ENCODE measurements at regions not wholly inside any gene's neighbourhood (a gene's known extent, or its start where the extent isn't known, plus 50 kb on each side); places are given as distances from the start of the nearest gene placed in this dataset.

DNA sequence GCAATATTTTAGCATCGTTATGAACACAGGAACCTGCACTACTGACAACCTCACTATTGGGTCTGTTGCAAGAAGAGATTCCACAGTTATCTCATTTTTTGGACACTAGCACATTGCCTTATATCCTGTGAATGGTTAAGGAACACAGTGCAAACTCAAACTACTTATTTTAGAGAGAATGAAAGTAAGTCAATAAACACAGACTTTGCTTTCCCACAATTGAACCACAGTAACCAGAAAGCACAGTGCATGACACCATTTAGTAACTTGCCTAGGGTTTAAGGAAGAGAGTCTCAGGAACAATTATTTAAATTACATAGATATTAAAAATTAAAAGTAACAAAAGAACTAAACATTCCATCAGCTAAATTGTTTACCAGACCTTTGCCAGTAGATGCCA lies 468.8 kb downstream of the ZWINT start:
- H3K9me2 ChIP-seq (replicated peaks; ENCODE audit: insufficient read depth, low read length), result no peaks in the 10 kb centered on the region
- TF ChIP-seq, protein P1, sequence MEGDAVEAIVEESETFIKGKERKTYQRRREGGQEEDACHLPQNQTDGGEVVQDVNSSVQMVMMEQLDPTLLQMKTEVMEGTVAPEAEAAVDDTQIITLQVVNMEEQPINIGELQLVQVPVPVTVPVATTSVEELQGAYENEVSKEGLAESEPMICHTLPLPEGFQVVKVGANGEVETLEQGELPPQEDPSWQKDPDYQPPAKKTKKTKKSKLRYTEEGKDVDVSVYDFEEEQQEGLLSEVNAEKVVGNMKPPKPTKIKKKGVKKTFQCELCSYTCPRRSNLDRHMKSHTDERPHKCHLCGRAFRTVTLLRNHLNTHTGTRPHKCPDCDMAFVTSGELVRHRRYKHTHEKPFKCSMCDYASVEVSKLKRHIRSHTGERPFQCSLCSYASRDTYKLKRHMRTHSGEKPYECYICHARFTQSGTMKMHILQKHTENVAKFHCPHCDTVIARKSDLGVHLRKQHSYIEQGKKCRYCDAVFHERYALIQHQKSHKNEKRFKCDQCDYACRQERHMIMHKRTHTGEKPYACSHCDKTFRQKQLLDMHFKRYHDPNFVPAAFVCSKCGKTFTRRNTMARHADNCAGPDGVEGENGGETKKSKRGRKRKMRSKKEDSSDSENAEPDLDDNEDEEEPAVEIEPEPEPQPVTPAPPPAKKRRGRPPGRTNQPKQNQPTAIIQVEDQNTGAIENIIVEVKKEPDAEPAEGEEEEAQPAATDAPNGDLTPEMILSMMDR (IDR thresholded peaks at IDR 0.05; ENCODE audit: low read length), result no peak
- TF ChIP-seq EZH2 (optimal IDR thresholded peaks at IDR 0.05; ENCODE audit: low read depth, low read length) (no peak), EZH2phosphoT487 (IDR thresholded peaks at IDR 0.05; ENCODE audit: low read length) (no peak)

DNA sequence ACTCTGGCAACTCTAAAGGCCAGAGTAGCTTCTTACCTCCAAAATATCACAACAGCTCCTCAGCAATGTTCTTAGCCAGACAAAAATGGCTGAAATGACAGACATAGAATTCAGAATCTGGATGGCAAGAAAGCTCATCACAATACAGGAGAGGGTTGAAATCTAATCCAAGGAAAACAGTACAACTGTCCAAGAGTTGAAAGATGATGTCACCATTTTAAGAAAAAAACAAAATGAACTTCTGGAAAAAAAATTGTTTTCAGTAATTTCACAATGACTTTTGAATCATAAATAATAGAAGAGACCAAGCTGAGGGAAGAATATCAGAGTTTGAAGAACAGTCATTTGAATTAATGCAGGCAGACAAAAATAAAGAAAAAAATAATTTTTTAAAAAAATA lies 479.5 kb downstream of the ZWINT start:
- no peaks in the 10 kb centered on the region for H3K79me2 ChIP-seq (ENCODE audit: low read length)

More for the DNA sequence above, 468.8 kb downstream of the ZWINT start:
- no peak overlapping the region for H3K27ac ChIP-seq (ENCODE audit: low read length)
- H3K27me3 ChIP-seq (replicated peaks; ENCODE audit: insufficient read depth, low read length), result no peaks in the 10 kb centered on the region
- no peak overlapping the region for H3K4me2 ChIP-seq (ENCODE audit: low read depth, low read length)
- H3K9ac ChIP-seq (ENCODE audit: low read length), result no peak overlapping the region
- no peak overlapping the region for H2AFZ ChIP-seq (ENCODE audit: low read length)
- H3K79me2 ChIP-seq (ENCODE audit: low read length), result no peaks in the 10 kb centered on the region
- H4K20me1 ChIP-seq (ENCODE audit: insufficient read depth, low read length), result no peaks in the 10 kb centered on the region
- H3F3A ChIP-seq (ENCODE audit: insufficient read depth, low read length), result no peaks in the 10 kb centered on the region
- no peak for DNase-seq
- H3K4me1 ChIP-seq (ENCODE audit: low read length), result no peaks in the 10 kb centered on the region
- H3K4me3 ChIP-seq (ENCODE audit: low read length), result no peak overlapping the region
- H3K9me3 ChIP-seq (replicated peaks; ENCODE audit: insufficient read depth, low read length), result no peaks in the 10 kb centered on the region
- H3K36me3 ChIP-seq (replicated peaks; ENCODE audit: insufficient read depth, low read length), result no peaks in the 10 kb centered on the region

DNA sequence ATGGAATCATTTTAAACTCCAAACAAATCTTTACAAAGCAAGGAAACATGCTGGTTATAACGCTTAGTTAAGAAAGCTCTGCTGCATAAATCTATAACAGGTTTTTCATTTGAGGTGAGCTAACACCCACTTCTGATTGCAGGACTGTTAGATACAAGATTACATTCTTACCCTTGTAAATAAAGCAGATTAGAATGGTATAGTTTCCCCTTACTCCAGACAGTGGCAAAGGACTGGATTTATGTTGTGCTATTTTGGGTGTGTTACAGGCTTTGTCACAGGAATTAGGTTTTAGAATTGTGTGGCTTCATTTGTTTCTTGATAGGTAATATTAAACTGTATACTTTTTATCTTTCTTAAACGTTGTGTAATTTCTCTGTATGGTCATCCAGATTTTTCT lies 487.6 kb downstream of the ZWINT start:
- H2AFZ ChIP-seq (ENCODE audit: low read length), result no peak overlapping the region
- no peaks in the 10 kb centered on the region for H3K4me1 ChIP-seq (ENCODE audit: low read length)
- TF ChIP-seq EZH2phosphoT487 (IDR thresholded peaks at IDR 0.05; ENCODE audit: low read length) (no peak), EZH2 (optimal IDR thresholded peaks at IDR 0.05; ENCODE audit: low read depth, low read length) (no peak)
- TF ChIP-seq, protein P1 (IDR thresholded peaks at IDR 0.05; ENCODE audit: low read length), result no peak
- no peak overlapping the region for H3K9ac ChIP-seq (ENCODE audit: low read length)
- H3K4me2 ChIP-seq (ENCODE audit: low read depth, low read length), result no peak overlapping the region
- H3F3A ChIP-seq (ENCODE audit: insufficient read depth, low read length), result no peaks in the 10 kb centered on the region
- no peak for DNase-seq
- no peak overlapping the region for H3K4me3 ChIP-seq (ENCODE audit: low read length)
- H3K36me3 ChIP-seq (replicated peaks; ENCODE audit: insufficient read depth, low read length), result no peaks in the 10 kb centered on the region
- no peak overlapping the region for H3K27ac ChIP-seq (ENCODE audit: low read length)
- H4K20me1 ChIP-seq (ENCODE audit: insufficient read depth, low read length), result no peaks in the 10 kb centered on the region
- no peaks in the 10 kb centered on the region for H3K79me2 ChIP-seq (ENCODE audit: low read length)
- H3K9me3 ChIP-seq (replicated peaks; ENCODE audit: insufficient read depth, low read length), result no peaks in the 10 kb centered on the region
- H3K9me2 ChIP-seq (replicated peaks; ENCODE audit: insufficient read depth, low read length), result no peaks in the 10 kb centered on the region
- no peaks in the 10 kb centered on the region for H3K27me3 ChIP-seq (replicated peaks; ENCODE audit: insufficient read depth, low read length)

More for the DNA sequence above, 479.5 kb downstream of the ZWINT start:
- H3K27ac ChIP-seq (ENCODE audit: low read length), result no peak overlapping the region
- DNase-seq, result no peak
- H3K4me3 ChIP-seq (ENCODE audit: low read length), result no peak overlapping the region
- no peaks in the 10 kb centered on the region for H3K36me3 ChIP-seq (replicated peaks; ENCODE audit: insufficient read depth, low read length)
- TF ChIP-seq, protein P1 (IDR thresholded peaks at IDR 0.05; ENCODE audit: low read length), result no peak
- H3K9me2 ChIP-seq (replicated peaks; ENCODE audit: insufficient read depth, low read length), result no peaks in the 10 kb centered on the region
- no peak overlapping the region for H3K4me2 ChIP-seq (ENCODE audit: low read depth, low read length)
- H4K20me1 ChIP-seq (ENCODE audit: insufficient read depth, low read length), result no peaks in the 10 kb centered on the region
- no peak overlapping the region for H3K9ac ChIP-seq (ENCODE audit: low read length)
- H3F3A ChIP-seq (ENCODE audit: insufficient read depth, low read length), result no peaks in the 10 kb centered on the region
- H3K27me3 ChIP-seq (replicated peaks; ENCODE audit: insufficient read depth, low read length), result no peaks in the 10 kb centered on the region
- no peak overlapping the region for H2AFZ ChIP-seq (ENCODE audit: low read length)
- H3K9me3 ChIP-seq (replicated peaks; ENCODE audit: insufficient read depth, low read length), result no peaks in the 10 kb centered on the region
- H3K4me1 ChIP-seq (ENCODE audit: low read length), result no peaks in the 10 kb centered on the region
